Ovary (tissue), 7 donors: ENCODE measurements at regions not wholly inside any gene's neighbourhood (a gene's known extent, or its start where the extent isn't known, plus 50 kb on each side); places are given as distances from the start of the nearest gene placed in this dataset.

Experiments used
- DNase-seq, 5 donors: peaks; one replicate each; pipeline ENCODE4 v3.0.0-alpha.2; 2019 to 2020
- H3K27ac ChIP-seq, 2 donors: fragments of 200-600 bp; one replicate each; pipeline versions ENCODE4 v1.5.1 to v1.8.0; 2019 to 2022
- H3K27me3 ChIP-seq: fragments of 200-600 bp; one replicate; pipeline ENCODE4 v1.8.0; 2022
- H3K36me3 ChIP-seq: fragments of 200-600 bp; sonication (generic); one replicate; pipeline ENCODE4 v1.5.1; 2019
- H3K4me1 ChIP-seq: one replicate; pipeline ENCODE4 v1.8.1; 2013; ENCODE audit warnings: mild to moderate bottlenecking, moderate library complexity; ENCODE audit not compliant: insufficient read depth
- H3K4me3 ChIP-seq: fragments of 200-600 bp; sonication (generic); one replicate; pipeline ENCODE4 v1.5.1; 2017
- H3K9me3 ChIP-seq, 2 donors: fragments of 200-600 bp in 1 of 2; sonication (generic) in 1 of 2; one replicate each; pipeline versions ENCODE4 v1.5.1 to v1.8.1; 2013 to 2019; ENCODE audit warnings: mild to moderate bottlenecking in 1 of 2, moderate library complexity in 1 of 2
- CTCF ChIP-seq, 3 donors: fragments of 450-650 bp in 2 of 3; fragments of 200-600 bp in 1 of 3; IDR thresholded peaks; one replicate each; pipeline versions ENCODE4 v1.5.1 to v1.8.0; 2016 to 2022; ENCODE audit warnings: antibody characterized with exemption in 3 of 3, mild to moderate bottlenecking in 1 of 3
- EP300 ChIP-seq: sonication (generic); formaldehyde crosslinking; IDR thresholded peaks from one replicate; pipeline ENCODE4 v1.6.1; 2017; ENCODE audit warnings: antibody characterized with exemption
- POLR2A ChIP-seq: fragments of 450-650 bp; IDR thresholded peaks from one replicate; pipeline ENCODE4 v1.6.1; 2017; ENCODE audit warnings: antibody characterized with exemption, mild to moderate bottlenecking, moderate library complexity
- WGBS, 3 donors: extraction: QIAGEN DNeasy Blood & Tissue Kit in 1 of 3; methylation state at CpG; one replicate each; pipeline versions ENCODE4 v1.1.5 to v1.1.7; 2013 to 2017; 5-methylcytosine and 5-hydroxymethylcytosine counted together
- intact Hi-C, 4 donors: fragments of 100-400 bp; cut with DNase I; formaldehyde crosslinking; loops; one replicate each; pipeline versions ENCODE4 v1.11.0 to v1.15.1; 2022 to 2023
- donor health status: DM: no; HTN: no; CAD: no; lungs with moderate emphysema.
- donor health status: DM: no; HTN: no; CAD: no.
- donor health status: Bipolar disorder and iron deficiency.
- donor health status: DM: no; HTN: no; CAD: no.
- donor health status: DM: yes; HTN: yes; CAD: no.

DNA sequence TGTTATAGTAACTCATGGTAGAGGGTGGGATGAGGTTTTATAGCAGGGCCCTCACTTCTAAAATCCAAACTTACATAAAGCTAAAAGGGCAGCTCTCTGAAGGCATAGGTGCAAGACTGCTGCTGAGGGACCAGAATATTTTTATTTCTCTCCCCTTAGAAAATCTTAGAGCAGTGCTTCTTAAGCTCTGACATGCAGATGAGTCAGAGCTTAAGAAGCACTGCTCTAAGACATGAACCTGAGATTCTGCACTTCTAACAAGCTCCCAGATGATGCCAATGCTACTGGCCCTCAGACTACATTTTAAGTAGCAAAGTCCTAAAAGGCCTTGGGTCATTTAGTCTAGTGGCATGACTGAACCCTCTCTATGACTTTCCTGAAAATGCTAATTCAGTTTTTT is 97.6 kb upstream of the SPRY4 start:
- no peak overlapping the region for H3K4me3 ChIP-seq
- intact Hi-C loops = no loop called here
- no peak for DNase-seq
- no peaks in the 10 kb centered on the region for H3K27me3 ChIP-seq
- TF ChIP-seq POLR2A (no peak), CTCF (IDR thresholded peaks at IDR 0.05) (no peak), EP300 (no peak)
- no peak overlapping the region for H3K27ac ChIP-seq
- H3K9me3 ChIP-seq = no peaks in the 10 kb centered on the region
- H3K4me1 ChIP-seq = no peaks in the 10 kb centered on the region
- H3K36me3 ChIP-seq = no peaks in the 10 kb centered on the region

GRCh38 chr5:142421621-142422397 is 97.0 kb upstream of the SPRY4 start:
- H3K4me1 ChIP-seq = no peaks in the 10 kb centered on the region
- H3K4me3 ChIP-seq = no peak overlapping the region
- intact Hi-C loops = no loop called here
- WGBS, 3 donors = 92 to 97% (median 95%) methylated on average over 1 of the region's 1 CpG
- no peaks in the 10 kb centered on the region for H3K36me3 ChIP-seq
- H3K27me3 ChIP-seq = no peaks in the 10 kb centered on the region
- no peak for DNase-seq
- H3K9me3 ChIP-seq = no peaks in the 10 kb centered on the region
- TF ChIP-seq POLR2A (no peak), EP300 (no peak), CTCF (IDR thresholded peaks at IDR 0.05) (no peak)
- H3K27ac ChIP-seq = no peak overlapping the region

DNA sequence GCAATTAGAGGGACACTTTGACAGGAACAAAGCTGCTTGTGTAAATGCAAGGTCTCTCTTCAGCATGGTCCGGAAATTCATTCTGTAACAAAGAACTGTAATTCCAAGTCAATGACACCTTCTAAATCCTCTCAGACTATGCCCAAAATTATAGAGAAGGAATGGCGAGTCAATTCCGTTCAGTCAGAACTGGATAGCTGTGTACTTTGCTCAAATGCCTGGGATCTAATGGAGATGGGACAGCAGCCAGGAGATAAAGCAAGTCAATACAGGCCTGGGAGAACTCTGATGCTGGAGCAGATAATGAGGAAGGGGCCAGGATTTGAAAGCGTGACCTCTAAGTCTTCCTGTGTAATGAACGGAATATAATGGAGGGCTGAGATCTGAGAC is 96.4 kb upstream of the SPRY4 start:
- intact Hi-C loops = no loop called here
- Histone ChIP-seq H3K4me1 (no peaks in the 10 kb centered on the region), H3K27ac (no peak overlapping the region), H3K27me3 (no peaks in the 10 kb centered on the region), H3K4me3 (no peak overlapping the region), H3K36me3 (no peaks in the 10 kb centered on the region), H3K9me3 (no peaks in the 10 kb centered on the region)
- TF ChIP-seq CTCF (IDR thresholded peaks at IDR 0.05) (no peak), POLR2A (no peak), EP300 (no peak)
- 88 to 96% (median 95%) methylated on average over 5 of the region's 5 CpGs for WGBS, 3 donors
- no peak for DNase-seq

DNA sequence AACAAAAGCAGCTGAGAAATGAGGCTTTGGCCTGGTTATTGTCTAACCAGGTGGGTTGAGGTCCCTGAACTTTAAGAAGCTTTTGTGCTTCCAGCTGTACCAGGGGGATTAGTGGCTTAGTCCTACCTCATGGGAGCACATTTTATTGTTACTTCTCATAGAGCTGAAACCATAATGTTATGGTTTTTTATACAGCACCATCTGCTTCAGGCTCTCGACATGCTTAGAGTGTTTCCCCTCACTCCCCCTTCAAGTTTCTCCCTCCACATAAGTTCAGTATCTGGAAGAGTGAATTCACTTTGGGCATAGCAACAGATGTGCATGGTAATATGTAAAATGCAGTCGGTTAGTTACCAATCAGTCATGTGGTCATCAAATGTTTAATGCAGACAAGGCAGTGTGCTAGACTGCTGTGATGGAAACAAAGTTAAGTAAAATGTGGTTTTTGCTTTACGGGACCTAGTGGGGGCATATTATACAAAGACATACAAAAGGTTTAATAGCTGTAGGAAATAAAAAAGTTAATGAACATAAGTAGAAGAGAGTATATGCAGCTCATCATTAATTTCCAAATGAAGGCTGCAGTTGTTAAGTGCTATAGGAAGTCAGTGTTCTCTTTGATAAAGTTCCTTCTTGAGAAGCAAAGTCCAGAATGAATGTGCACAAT is 95.9 kb upstream of the SPRY4 start:
- no peak for DNase-seq
- no peaks in the 10 kb centered on the region for H3K36me3 ChIP-seq
- H3K27me3 ChIP-seq = no peaks in the 10 kb centered on the region

More for the DNA sequence above, 95.9 kb upstream of the SPRY4 start:
- Histone ChIP-seq H3K9me3 (no peaks in the 10 kb centered on the region), H3K4me3 (no peak overlapping the region), H3K27ac (no peak overlapping the region), H3K4me1 (no peaks in the 10 kb centered on the region)
- TF ChIP-seq EP300 = no peak
- TF ChIP-seq POLR2A = no peak
- no peak for TF ChIP-seq CTCF (IDR thresholded peaks at IDR 0.05)
- 22 to 45% (median 28%) methylated on average over 3 of the region's 3 CpGs for WGBS, 3 donors
- intact Hi-C loops = no loop called here
